SK-N-SH treated with all-trans-retinoic acid at 6 μM for 48 hours (cell line): ENCODE measurements at regions not wholly inside any gene's neighbourhood (a gene's known extent, or its start where the extent isn't known, plus 50 kb on each side); places are given as distances from the start of the nearest gene placed in this dataset.

Experiments used
- ZNF8 ChIP-seq: fragments of 450-650 bp; formaldehyde crosslinking; IDR thresholded peaks from 2 replicates; pipeline ENCODE4 v1.5.0; 2020; ENCODE audit warnings: mild to moderate bottlenecking, moderate library complexity
- TF ChIP-seq, protein P1 (sequence below): fragments of 250-450 bp; sonication (Bioruptor Pico); IDR thresholded peaks from 2 replicates; pipeline ENCODE4 v1.5.0; 2020; ENCODE audit warnings: mild to moderate bottlenecking, moderate library complexity

GRCh38 chr2:210956101-210956500 lies 399.7 kb downstream of the CPS1 start:
- TF ChIP-seq ZNF8 (CRISPR knock-in tag), result no peak
- TF ChIP-seq, protein P1, sequence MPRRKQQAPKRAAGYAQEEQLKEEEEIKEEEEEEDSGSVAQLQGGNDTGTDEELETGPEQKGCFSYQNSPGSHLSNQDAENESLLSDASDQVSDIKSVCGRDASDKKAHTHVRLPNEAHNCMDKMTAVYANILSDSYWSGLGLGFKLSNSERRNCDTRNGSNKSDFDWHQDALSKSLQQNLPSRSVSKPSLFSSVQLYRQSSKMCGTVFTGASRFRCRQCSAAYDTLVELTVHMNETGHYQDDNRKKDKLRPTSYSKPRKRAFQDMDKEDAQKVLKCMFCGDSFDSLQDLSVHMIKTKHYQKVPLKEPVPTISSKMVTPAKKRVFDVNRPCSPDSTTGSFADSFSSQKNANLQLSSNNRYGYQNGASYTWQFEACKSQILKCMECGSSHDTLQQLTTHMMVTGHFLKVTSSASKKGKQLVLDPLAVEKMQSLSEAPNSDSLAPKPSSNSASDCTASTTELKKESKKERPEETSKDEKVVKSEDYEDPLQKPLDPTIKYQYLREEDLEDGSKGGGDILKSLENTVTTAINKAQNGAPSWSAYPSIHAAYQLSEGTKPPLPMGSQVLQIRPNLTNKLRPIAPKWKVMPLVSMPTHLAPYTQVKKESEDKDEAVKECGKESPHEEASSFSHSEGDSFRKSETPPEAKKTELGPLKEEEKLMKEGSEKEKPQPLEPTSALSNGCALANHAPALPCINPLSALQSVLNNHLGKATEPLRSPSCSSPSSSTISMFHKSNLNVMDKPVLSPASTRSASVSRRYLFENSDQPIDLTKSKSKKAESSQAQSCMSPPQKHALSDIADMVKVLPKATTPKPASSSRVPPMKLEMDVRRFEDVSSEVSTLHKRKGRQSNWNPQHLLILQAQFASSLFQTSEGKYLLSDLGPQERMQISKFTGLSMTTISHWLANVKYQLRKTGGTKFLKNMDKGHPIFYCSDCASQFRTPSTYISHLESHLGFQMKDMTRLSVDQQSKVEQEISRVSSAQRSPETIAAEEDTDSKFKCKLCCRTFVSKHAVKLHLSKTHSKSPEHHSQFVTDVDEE (CRISPR knock-in tag), result no peak
